Renal cortical epithelial cell (primary cell): ENCODE measurements at regions not wholly inside any gene's neighbourhood (a gene's known extent, or its start where the extent isn't known, plus 50 kb on each side); places are given as distances from the start of the nearest gene placed in this dataset.

ENCODE experiments used
- DNase-seq: peaks from one replicate; pipeline ENCODE4 v3.0.0-alpha.2; 2011; ENCODE audit warnings: low read depth

GRCh38 chr1:191578281-191578680 is 580.0 kb upstream of the RGS18 start:
- DNase-seq, result no peak

DNA sequence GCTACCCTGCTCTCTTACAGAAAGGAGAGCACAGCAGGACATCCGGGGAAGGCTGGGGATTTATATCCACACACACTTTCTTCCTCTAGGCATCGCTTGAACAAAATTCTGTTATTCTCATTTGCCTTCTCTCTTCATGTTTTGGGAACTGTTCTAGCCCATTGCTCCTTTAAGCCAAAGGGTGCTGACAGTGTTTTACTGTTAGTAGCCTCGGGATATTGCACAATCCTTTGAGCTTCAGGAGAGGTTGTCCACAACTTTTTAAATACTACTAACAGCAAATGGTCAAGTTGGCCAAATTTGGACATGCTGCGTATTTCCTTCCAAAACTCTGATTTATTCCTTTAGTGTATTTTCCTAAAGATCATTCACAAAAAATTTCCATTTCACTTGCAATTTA is 579.2 kb upstream of the RGS18 start:
- DNase-seq, result peak; percentile 32

DNA sequence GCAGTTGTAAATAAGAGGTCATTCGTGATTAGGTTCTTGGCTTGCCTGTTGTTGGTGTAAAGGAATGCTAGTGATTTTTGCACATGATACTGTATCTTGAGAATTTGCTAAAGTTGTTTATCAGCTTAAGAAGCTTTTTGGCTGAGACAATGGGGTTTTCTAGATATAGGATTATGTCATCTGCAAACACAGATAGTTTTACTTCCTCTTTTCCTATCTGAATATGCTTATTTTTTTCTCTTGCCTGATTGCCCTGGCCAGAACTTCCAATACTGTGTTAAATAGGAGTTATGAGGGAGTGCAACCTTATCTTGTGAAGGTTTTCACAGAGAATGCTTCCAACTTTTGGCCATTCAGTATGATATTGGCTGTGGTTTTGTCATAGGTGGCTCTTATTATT is 576.1 kb upstream of the RGS18 start:
- no peak for DNase-seq

DNA sequence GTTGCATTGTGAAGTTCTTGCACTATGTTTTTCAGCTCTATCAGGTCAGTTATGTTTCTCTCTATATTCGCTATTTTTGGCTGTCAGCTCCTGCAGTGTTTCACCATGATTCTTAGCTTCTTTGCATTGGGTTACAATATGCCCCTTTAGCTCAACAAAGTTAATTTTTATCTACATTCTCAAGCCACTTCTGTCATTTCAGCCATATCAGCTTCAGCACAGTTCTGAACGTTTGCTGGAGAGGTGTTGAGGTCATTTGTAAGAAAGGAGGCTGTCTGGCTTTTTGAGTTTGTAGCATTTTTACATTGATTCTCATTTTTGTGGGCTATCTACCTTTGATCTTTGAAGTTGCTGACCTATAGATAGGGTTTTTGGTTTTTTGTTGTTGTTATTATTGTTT is 573.2 kb upstream of the RGS18 start:
- DNase-seq, result no peak

DNA sequence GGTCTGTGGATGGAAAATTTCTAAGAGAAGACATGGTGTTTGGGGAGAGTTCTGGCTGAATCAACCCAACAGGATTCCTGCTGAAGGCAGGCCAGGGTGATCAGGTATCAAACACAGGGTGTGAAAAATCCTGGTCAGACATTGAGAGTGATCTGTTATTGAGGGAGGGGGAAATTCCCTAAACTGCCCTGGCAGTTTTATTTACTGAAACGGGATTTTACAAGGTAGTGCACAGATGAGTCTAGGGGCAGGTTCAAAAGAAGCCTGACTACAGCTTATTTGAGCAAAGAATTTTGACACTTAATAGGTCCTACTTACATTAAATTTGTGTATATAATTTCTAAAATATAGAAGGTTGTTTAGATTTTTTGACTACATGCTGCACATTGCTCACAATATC is 569.4 kb upstream of the RGS18 start:
- DNase-seq, result no peak

- no peak for DNase-seq
Observed at GRCh38 chr1:191589536-191589935, 568.7 kb upstream of the RGS18 start.

GRCh38 chr1:191590578-191590977 is 567.7 kb upstream of the RGS18 start:
- DNase-seq, result no peak

GRCh38 chr1:191592039-191592438 is 566.2 kb upstream of the RGS18 start:
- DNase-seq, result no peak

- DNase-seq, result no peak
Observed at GRCh38 chr1:191592907-191593306, 565.4 kb upstream of the RGS18 start.

DNA sequence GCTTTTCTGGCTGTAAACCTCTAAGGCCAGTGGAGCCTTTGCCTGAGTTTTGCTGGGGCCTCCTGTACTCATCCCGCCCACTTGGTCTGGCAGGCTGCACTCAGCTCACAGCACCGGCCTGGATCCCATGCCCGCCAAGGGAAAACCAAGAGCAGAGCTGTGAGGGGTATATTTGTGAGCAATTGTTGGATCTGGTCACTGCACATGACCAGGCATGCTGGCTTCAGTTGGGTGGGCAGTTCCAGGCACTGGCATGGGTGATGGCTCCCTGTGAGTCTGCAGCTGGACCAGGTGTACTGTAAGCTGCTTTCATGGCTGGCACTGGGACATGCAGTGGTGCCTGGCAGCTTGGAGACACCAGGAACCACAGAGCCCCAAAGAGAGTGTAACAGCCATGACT is 563.1 kb upstream of the RGS18 start:
- no peak for DNase-seq

DNA sequence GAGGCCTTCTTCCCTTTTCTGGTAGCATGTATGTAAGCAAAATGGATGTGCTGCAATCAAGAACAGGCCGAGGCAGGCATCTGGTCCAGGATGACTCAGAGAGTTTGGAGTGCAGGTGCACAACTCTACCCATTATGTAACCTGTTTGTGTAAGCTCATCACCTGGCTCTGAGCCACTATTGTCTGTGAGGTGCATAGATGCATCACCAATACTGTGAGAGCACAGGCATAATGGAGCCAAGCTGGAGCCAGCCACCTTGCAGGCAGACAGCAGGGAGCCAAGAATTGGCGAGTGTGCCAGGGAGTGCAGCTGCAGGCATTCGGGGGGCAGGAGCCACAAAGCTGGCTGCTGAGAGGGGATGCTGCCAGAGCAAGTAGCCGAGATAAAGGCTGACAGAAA is 549.9 kb upstream of the RGS18 start:
- peak; percentile 24 for DNase-seq

- no peak for DNase-seq
Observed at GRCh38 chr1:191609305-191609704, 549.0 kb upstream of the RGS18 start.

DNA sequence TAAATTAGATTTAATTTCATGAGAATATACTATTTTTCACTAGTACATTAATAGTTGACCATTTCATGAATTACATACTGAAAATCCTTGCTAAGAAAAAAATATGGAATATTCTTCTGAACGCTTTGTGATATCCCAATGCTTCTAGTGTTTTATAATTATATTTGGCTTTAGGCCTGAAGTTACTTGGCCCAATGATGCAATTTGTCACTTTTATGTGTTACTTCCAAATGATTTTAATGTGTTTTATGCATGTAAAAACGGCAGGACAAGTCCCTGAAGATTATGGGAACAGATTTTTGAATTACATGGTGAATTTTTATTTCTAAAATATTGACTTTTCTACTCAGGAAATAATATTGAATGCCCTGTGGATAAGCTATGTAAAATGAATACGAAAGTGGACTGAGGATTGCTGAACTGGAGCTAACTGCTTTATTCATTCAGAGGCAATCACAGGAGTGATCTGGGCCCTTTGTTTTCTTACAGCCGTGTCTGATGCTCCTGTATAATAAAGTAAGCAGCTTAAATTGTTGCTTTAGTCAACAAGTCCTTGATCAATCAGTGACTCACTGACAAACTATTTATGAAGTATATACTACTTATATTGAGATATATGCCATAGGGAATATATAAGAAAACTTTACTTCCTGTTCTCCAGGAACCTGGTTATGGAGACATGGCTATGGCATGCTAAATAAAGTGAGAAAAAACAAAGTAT is 543.0 kb upstream of the RGS18 start:
- DNase-seq, result peak; percentile 7

DNA sequence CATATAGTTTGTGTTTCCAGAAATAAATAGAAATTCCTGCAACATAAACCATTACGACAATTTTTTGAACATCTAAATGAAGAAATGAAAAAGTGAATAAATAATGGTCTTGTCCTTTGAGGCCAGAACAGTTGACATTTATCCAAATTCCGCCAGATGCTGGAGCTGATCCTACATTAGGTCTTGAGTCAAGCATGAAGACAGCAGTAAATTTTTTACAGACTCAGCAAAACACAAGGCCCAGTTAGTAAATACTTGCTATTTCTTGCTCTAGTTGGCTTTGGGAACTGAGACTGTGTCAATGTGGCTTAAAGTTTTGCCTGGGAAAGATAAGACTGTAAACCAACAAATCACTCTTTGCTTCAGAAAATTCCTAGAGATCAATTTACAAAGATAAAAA is 540.1 kb upstream of the RGS18 start:
- no peak for DNase-seq

GRCh38 chr1:191620883-191621282 is 537.4 kb upstream of the RGS18 start:
- no peak for DNase-seq

GRCh38 chr1:191624044-191624443 is 534.2 kb upstream of the RGS18 start:
- no peak for DNase-seq

GRCh38 chr1:191629836-191630235 is 528.4 kb upstream of the RGS18 start:
- no peak for DNase-seq

GRCh38 chr1:191634801-191635508 is 523.3 kb upstream of the RGS18 start:
- peak; percentile 4 for DNase-seq

GRCh38 chr1:191636345-191636744 is 521.9 kb upstream of the RGS18 start:
- no peak for DNase-seq

DNA sequence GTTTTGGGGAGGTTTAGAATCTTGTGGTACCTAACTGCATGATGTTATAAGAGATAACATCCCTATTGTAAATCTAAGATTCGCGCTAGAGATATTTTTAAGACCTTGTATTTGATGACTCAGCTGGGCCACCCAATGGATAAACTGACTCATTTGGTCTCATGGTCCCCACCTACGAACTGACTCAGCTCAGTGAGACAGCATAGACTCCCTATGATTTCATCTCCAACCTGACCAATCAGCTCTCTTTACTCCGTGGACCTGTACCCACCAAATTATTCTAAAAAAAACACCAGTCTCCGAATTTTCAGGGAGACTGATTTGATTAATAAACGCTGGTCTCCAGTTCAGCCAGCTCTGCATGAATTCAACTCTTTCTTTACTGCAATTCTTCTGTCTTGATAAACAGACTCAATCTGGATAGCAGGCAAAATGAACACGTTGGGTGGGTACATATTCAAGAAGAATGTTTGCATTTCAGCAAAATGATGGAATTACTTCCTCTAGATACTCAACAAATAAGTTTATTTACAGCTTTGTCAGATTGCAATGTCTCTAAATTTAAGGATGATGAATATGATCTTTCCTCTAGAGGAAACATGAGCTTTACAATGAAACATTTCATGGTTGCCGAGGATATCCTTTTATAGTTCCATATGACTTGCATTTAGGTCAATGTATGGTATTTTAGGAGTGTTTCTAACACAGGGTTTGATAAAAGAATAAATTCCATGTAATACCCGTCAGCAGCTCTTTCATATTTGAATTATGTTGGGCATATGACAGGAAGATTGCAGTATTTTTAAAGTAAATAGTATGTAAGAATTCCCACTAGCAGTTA is 516.6 kb upstream of the RGS18 start:
- peak; percentile 21 for DNase-seq

DNA sequence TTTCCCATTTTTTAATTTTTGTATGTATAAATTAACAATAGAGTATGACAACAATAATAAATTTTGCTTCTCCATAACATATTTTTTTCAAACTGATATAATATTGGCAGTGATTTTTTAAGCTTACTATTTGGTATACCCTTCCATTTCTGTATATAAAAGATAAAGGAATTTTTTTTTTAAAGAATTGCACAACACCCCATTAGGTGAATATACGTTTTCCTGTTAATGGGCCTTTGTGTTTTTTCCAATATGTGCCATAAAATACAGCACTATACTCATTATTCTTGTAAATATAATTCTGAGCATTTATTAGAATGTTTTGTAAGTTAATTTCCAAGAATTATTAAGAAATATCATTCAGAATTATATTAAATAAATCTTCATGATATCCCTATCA is 515.2 kb upstream of the RGS18 start:
- DNase-seq, result no peak

DNA sequence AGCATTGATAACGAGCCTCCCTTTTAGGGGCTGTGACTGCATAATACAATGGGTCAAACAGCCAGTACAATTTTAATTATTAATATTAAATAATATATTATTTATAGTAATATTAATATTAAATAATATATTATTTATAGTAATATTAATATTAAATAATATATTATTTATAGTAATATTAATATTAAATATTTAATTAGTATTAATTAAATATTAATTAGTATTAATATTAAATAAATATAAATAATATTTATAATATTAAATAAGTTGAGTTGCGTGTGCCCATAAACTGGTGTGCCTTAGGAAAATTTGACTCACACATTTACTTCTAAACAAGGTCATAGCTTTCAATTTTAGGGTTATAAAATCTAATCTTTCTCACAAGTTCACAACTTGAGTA is 509.3 kb upstream of the RGS18 start:
- no peak for DNase-seq

DNA sequence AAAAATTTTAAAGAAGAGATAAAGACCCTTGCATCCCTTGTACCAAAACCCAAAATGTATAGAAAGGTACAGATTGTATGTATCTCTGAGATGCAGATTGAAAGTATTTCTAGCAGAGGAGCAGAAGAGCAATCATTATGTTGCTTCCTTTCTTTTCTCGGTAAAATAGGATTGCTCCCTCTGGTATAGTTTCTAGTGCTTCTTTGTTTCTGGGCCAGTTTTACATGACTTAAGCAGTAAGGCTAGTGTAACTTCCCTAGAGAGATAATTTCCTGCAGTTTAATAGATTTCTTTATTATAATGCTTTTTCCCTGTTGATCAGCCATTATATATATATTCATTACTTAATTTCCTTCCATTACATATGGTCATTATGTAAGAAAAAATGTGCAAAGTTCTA is 496.2 kb upstream of the RGS18 start:
- DNase-seq, result no peak
